ENCODE measurements at regions not wholly inside any gene's neighbourhood (a gene's known extent, or its start where the extent isn't known, plus 50 kb on each side); places are given as distances from the start of the nearest gene placed in this dataset.

- TF ChIP-seq, protein P1, sequence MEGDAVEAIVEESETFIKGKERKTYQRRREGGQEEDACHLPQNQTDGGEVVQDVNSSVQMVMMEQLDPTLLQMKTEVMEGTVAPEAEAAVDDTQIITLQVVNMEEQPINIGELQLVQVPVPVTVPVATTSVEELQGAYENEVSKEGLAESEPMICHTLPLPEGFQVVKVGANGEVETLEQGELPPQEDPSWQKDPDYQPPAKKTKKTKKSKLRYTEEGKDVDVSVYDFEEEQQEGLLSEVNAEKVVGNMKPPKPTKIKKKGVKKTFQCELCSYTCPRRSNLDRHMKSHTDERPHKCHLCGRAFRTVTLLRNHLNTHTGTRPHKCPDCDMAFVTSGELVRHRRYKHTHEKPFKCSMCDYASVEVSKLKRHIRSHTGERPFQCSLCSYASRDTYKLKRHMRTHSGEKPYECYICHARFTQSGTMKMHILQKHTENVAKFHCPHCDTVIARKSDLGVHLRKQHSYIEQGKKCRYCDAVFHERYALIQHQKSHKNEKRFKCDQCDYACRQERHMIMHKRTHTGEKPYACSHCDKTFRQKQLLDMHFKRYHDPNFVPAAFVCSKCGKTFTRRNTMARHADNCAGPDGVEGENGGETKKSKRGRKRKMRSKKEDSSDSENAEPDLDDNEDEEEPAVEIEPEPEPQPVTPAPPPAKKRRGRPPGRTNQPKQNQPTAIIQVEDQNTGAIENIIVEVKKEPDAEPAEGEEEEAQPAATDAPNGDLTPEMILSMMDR (IDR thresholded peaks at IDR 0.05): no peak
- no peak for TF ChIP-seq POLR2A (IDR thresholded peaks at IDR 0.05)
These were observed 613.9 kb downstream of the FAT4 start for GRCh38 chr4:125928652-125929051.
